Coronary artery (tissue), 2 donors: ENCODE measurements at regions not wholly inside any gene's neighbourhood (a gene's known extent, or its start where the extent isn't known, plus 50 kb on each side); places are given as distances from the start of the nearest gene placed in this dataset.
"Not testable (repeated sequence)": the region's sequence is repeated elsewhere in the genome, so short reads cannot be mapped to it uniquely, and the experiment has no call there.

Source experiments
- DNase-seq: peaks from one replicate; pipeline ENCODE4 v3.0.0-alpha.2; 2017; ENCODE audit warnings: low spot score
- H3K27ac ChIP-seq, 2 donors: fragments of 200-600 bp; sonication (generic); one replicate each; pipeline ENCODE4 v1.5.1; 2016 to 2019
- H3K4me3 ChIP-seq: fragments of 200-600 bp; sonication (generic); 2 replicates; pipeline ENCODE4 v1.5.1; 2016; ENCODE audit warnings: mild to moderate bottlenecking, moderate library complexity
- CTCF ChIP-seq: fragments of 200-600 bp; sonication (generic); IDR thresholded peaks from one replicate; pipeline ENCODE4 v1.5.1; 2019; ENCODE audit warnings: antibody characterized with exemption

DNA sequence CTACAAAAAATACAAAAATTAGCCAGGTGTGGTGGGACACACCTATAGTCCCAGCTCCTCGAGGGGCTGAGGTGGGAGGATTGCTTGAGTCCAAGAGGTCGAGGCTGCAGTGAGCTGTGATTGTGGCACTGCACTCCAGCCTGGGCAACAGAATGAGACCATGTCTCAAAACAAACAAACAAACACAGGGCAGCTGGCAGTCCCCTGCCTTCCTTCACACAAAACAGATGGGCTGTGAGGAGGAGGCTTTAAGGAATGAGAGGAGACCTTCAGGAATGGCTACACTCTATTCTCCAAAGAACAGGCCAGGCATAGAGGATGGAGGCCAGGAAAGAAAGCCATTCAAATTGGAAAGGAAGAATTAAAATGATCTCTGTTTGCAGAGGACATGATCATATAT is 65.6 kb upstream of the MAML3 start:
- no peak for TF ChIP-seq CTCF
- Histone ChIP-seq H3K4me3 (no peak overlapping the region), H3K27ac (no peak overlapping the region)
- DNase-seq, result no peak

- not testable (repeated sequence) for H3K27ac ChIP-seq, H3K4me3 ChIP-seq, DNase-seq
Observed at GRCh38 chr4:140219070-140219469, 65.1 kb upstream of the MAML3 start.

DNA sequence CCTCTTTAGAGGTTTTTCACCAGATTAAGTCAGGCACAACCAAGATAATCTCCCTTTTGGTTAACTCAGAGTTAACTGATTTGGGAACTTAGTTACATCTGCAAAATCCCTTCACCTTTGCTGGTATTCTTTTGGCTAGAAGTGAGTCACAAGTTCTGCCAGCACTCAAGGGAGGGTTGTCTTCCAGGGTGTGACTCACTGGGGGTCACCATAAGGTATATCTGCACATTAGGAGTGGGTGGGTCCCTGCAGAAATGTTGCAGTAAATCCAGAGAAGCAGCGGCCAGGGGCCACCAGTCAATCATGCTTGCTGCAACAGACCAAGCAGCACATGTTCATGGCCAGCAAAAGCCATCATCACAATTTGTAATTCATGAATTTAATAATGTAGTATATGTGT is 59.8 kb upstream of the MAML3 start:
- H3K4me3 ChIP-seq, result no peak overlapping the region
- no peak for TF ChIP-seq CTCF
- no peak overlapping the region for H3K27ac ChIP-seq
- DNase-seq, result no peak

DNA sequence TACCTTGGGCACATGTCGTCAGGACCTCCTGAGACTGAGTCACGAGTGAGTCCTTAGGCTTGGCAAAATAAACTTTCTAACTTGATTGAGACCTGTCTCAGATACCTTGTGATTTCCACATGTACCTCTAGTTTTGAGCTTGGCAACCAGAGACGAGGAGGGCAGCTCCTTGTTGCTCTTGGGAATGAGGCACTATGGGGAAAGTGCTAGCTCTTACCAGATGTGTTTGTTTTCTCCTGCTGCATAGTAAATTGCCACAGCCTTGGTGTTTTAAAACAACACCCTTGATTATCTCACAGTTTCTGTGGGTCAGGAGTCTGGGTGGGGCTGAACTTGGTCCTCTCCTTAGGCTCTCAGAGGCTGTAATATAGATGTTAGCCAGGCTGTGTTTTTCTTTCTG is 59.1 kb upstream of the MAML3 start:
- Histone ChIP-seq H3K27ac (no peak overlapping the region), H3K4me3 (no peak overlapping the region)
- DNase-seq, result no peak
- TF ChIP-seq CTCF, result no peak

GRCh38 chr4:140212646-140213045 is 58.7 kb upstream of the MAML3 start:
- Histone ChIP-seq H3K27ac (no peak overlapping the region), H3K4me3 (no peak overlapping the region)
- no peak for DNase-seq
- no peak for TF ChIP-seq CTCF

DNA sequence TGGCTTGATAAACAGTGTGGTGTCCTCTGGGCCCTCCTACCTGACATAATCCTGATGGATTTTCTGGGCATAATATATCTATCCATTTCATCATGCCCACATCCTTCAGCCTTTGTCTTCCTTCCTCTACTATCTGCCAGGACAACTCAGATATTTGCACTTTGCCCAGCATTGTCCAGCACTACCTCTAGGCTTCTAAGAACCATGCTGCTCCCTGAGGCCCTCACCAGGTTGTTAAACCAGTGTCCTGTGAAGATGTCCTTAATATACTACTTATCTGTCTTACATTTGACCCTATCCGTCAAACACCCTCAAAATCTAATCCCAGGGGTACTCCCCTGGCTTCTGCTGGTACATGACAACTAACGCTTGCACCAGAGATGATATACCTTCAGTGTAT is 58.2 kb upstream of the MAML3 start:
- Histone ChIP-seq H3K27ac (no peak overlapping the region), H3K4me3 (no peak overlapping the region)
- TF ChIP-seq CTCF, result no peak
- no peak for DNase-seq

DNA sequence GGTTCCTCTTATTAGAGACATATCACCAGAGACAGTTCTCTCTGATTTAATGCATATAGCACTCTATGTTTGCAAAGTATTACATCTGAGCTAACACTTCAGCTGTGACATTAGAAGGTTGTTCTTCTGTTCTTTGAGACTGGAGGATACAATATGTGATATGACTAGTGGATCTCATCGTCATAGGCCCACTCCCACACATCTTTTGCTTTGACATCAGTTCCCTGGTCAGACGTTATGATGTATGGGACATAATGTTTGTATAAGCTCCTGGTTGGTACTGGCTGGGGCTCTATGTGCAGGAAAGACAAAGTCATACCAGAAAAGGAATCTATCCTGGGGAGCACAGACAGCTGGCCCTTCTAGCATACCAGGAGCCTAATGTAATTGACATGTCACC is 57.7 kb upstream of the MAML3 start:
- H3K4me3 ChIP-seq, result no peak overlapping the region
- no peak for TF ChIP-seq CTCF
- no peak for DNase-seq
- no peak overlapping the region for H3K27ac ChIP-seq

- TF ChIP-seq CTCF, result no peak
- no peak overlapping the region for H3K27ac ChIP-seq
Observed at GRCh38 chr4:140211161-140211560, 57.2 kb upstream of the MAML3 start.

More at GRCh38 chr4:140211161-140211560, 57.2 kb upstream of the MAML3 start:
- H3K4me3 ChIP-seq, result no peak overlapping the region
- DNase-seq, result no peak
